ENCODE measurements at regions not wholly inside any gene's neighbourhood (a gene's known extent, or its start where the extent isn't known, plus 50 kb on each side); places are given as distances from the start of the nearest gene placed in this dataset.
"Not testable (repeated sequence)": the region's sequence is repeated elsewhere in the genome, so short reads cannot be mapped to it uniquely, and the experiment has no call there.

DNA sequence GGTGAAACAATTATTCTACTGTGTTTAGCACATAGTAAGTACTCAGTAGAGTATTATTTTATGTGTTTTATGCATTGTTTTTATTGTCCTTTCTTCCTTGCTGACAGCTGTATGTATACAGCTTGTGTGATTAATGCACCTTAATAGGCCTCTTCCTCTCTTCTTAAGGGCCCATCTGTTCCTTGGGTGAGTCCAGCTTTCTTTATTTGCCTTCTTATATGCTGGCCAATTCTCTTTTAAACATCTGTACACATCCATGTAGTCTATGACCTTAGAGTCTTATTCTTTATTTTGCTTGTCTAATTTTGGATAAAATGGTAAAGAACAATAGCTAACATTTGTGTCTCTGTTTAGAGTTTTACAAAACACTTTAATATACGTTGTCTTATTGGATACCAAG is 333.7 kb upstream of the MEIS1 start:
- no CpG with 5 or more reads among the region's 1 CpG for WGBS (ENCODE audit: insufficient coverage)
- intact Hi-C loops (cut with micrococcal nuclease) = no loop called here
- H3K9me3 Mint-ChIP-seq (ENCODE audit: insufficient read depth) = no peaks in the 10 kb centered on the region
- Histone ChIP-seq H3K9ac (ENCODE audit: low read length) (no peak overlapping the region), H3K36me3 (replicated peaks in 1 of 2; ENCODE audit: control extremely low read depth in 1 of 2, control insufficient read depth in 1 of 2, extremely low read depth in 1 of 2, insufficient read depth in 2 of 2, low read length in 1 of 2) (no peaks in the 10 kb centered on the region), H3K27me3 (replicated peaks in 1 of 4; ENCODE audit: control extremely low read depth in 1 of 4, control insufficient read depth in 3 of 4, insufficient read depth in 4 of 4, low read length in 3 of 4) (no peaks in the 10 kb centered on the region), H3K9me3 (ENCODE audit: control extremely low read depth in 1 of 3, control insufficient read depth in 2 of 3, insufficient read depth in 1 of 3, low read length in 2 of 3) (peaks cover 0 to 1% (median 0%) of the 10 kb centered on the region in 3 donors), H3K4me3 (ENCODE audit: control extremely low read depth in 1 of 5, extremely low read depth in 1 of 5, insufficient read depth in 1 of 5, low read depth in 2 of 5, low read length in 4 of 5) (no peak overlapping the region), H4K20me1 (ENCODE audit: control insufficient read depth, insufficient read depth, low read length, poor library complexity, severe bottlenecking) (no peaks in the 10 kb centered on the region), H3K4me2 (replicated peaks; ENCODE audit: low read depth, low read length, poor library complexity, severe bottlenecking) (no peak overlapping the region), H3K27ac (ENCODE audit: low read length in 2 of 2) (no peak overlapping the region), H2AFZ (ENCODE audit: insufficient read depth, low read depth, low read length, poor library complexity, severe bottlenecking) (no peak overlapping the region), H3K79me2 (ENCODE audit: control insufficient read depth, insufficient read depth, low read length) (no peaks in the 10 kb centered on the region), H3K4me1 (ENCODE audit: control insufficient read depth in 2 of 2, insufficient read depth in 2 of 2, low read length in 2 of 2) (no peaks in the 10 kb centered on the region)
- TF ChIP-seq, protein P1, sequence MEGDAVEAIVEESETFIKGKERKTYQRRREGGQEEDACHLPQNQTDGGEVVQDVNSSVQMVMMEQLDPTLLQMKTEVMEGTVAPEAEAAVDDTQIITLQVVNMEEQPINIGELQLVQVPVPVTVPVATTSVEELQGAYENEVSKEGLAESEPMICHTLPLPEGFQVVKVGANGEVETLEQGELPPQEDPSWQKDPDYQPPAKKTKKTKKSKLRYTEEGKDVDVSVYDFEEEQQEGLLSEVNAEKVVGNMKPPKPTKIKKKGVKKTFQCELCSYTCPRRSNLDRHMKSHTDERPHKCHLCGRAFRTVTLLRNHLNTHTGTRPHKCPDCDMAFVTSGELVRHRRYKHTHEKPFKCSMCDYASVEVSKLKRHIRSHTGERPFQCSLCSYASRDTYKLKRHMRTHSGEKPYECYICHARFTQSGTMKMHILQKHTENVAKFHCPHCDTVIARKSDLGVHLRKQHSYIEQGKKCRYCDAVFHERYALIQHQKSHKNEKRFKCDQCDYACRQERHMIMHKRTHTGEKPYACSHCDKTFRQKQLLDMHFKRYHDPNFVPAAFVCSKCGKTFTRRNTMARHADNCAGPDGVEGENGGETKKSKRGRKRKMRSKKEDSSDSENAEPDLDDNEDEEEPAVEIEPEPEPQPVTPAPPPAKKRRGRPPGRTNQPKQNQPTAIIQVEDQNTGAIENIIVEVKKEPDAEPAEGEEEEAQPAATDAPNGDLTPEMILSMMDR (IDR thresholded peaks at IDR 0.05) = no peak
- TF ChIP-seq EZH2 (IDR thresholded peaks at IDR 0.05; ENCODE audit: borderline replicate concordance, insufficient read depth, low read depth, low read length, poor library complexity, severe bottlenecking) = no peak
- ChIA-PET POLR2A (no interaction called here), CTCF (no interaction called here)
- no peaks in the 10 kb centered on the region for H3K4me1 Mint-ChIP-seq
- no peak overlapping the region for H3K27ac Mint-ChIP-seq
- no peak overlapping the region for H3K4me3 Mint-ChIP-seq
- ATAC-seq (ENCODE audit: low read depth) (no peak), DNase-seq (no peak)
- H3K27me3 Mint-ChIP-seq = no peaks in the 10 kb centered on the region

DNA sequence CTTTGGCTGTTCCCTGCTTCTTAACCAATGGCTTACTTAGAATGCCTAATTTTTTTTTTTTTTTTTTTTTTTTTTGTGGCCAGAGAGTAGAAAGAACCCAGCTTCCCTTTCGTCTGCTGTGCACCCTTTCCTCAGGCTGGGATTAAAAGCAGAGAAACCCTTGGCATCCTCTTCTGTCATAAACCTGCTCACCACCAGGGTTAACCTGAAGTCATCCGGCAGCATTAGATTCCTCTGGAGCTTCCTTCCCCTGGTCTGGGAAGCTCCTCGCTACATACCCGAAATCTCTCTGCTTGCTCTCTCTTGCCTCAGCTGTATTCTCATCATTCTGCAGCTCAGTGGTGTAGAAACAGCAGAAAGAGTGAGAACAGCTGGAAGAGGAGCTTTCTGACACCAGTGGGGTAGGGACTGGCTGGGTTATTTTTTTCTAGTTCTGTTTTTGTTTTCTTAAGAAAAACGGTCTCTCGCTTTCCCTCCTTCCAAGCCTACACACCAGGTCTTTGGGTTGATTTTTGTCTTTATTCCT is 339.0 kb upstream of the MEIS1 start:
- WGBS (ENCODE audit: insufficient coverage) = 90% methylated on average over 1 of the region's 6 CpGs
- H3K27ac Mint-ChIP-seq = no peak overlapping the region
- H3K36me3 ChIP-seq (replicated peaks in 1 of 2; ENCODE audit: control extremely low read depth in 1 of 2, control insufficient read depth in 1 of 2, extremely low read depth in 1 of 2, insufficient read depth in 2 of 2, low read length in 1 of 2) = no peaks in the 10 kb centered on the region
- DNase-seq (no peak), ATAC-seq (ENCODE audit: low read depth) (no peak)
- H3K9ac ChIP-seq (ENCODE audit: low read length) = no peak overlapping the region
- no peaks in the 10 kb centered on the region for H3K9me3 Mint-ChIP-seq (ENCODE audit: insufficient read depth)
- no peak overlapping the region for H3K27ac ChIP-seq (ENCODE audit: low read length in 2 of 2)
- no peaks in the 10 kb centered on the region for H3K79me2 ChIP-seq (ENCODE audit: control insufficient read depth, insufficient read depth, low read length)
- no peaks in the 10 kb centered on the region for H3K9me3 ChIP-seq (ENCODE audit: control extremely low read depth in 1 of 3, control insufficient read depth in 2 of 3, insufficient read depth in 1 of 3, low read length in 2 of 3)
- H3K4me3 ChIP-seq (ENCODE audit: control extremely low read depth in 1 of 5, extremely low read depth in 1 of 5, insufficient read depth in 1 of 5, low read depth in 2 of 5, low read length in 4 of 5) = no peak overlapping the region
- no peaks in the 10 kb centered on the region for H3K27me3 Mint-ChIP-seq
- H3K4me2 ChIP-seq (replicated peaks; ENCODE audit: low read depth, low read length, poor library complexity, severe bottlenecking) = no peak overlapping the region
- CTCF ChIA-PET = no interaction called here
- H3K4me3 Mint-ChIP-seq = no peak overlapping the region
- no peaks in the 10 kb centered on the region for H3K4me1 Mint-ChIP-seq
- no peak for TF ChIP-seq EZH2 (IDR thresholded peaks at IDR 0.05; ENCODE audit: borderline replicate concordance, insufficient read depth, low read depth, low read length, poor library complexity, severe bottlenecking)
- TF ChIP-seq, protein P1 (IDR thresholded peaks at IDR 0.05) = no peak
- intact Hi-C loops (cut with micrococcal nuclease) = no loop called here
- POLR2A ChIA-PET = no interaction called here
- H3K4me1 ChIP-seq (ENCODE audit: control insufficient read depth in 2 of 2, insufficient read depth in 2 of 2, low read length in 2 of 2) = no peaks in the 10 kb centered on the region
- H4K20me1 ChIP-seq (ENCODE audit: control insufficient read depth, insufficient read depth, low read length, poor library complexity, severe bottlenecking) = no peaks in the 10 kb centered on the region
- no peaks in the 10 kb centered on the region for H3K27me3 ChIP-seq (replicated peaks in 1 of 4; ENCODE audit: control extremely low read depth in 1 of 4, control insufficient read depth in 3 of 4, insufficient read depth in 4 of 4, low read length in 3 of 4)
- no peak overlapping the region for H2AFZ ChIP-seq (ENCODE audit: insufficient read depth, low read depth, low read length, poor library complexity, severe bottlenecking)

DNA sequence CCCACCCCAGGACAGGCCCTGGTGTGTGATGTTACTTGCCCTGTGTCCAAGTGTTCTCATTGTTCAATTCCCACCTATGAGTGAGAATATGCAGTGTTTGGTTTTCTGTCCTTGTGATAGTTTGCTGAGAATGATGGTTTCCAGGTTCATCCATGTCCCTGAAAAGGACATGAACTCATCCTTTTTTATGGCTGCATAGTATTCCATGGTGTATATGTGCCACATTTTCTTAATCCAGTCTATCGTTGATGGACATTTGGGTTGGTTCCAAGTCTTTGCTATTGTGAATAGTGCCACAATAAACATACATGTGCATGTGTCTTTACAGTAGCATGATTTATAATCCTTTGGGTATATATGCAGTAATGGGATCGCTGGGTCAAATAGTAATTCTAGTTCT is 340.2 kb upstream of the MEIS1 start:
- H3K27ac Mint-ChIP-seq; H3K4me3 Mint-ChIP-seq; H3K36me3 ChIP-seq (replicated peaks in 1 of 2; ENCODE audit: control extremely low read depth in 1 of 2, control insufficient read depth in 1 of 2, extremely low read depth in 1 of 2, insufficient read depth in 2 of 2, low read length in 1 of 2); H3K27me3 ChIP-seq (replicated peaks in 1 of 4; ENCODE audit: control extremely low read depth in 1 of 4, control insufficient read depth in 3 of 4, insufficient read depth in 4 of 4, low read length in 3 of 4); ATAC-seq (ENCODE audit: low read depth); H3K9ac ChIP-seq (ENCODE audit: low read length); H3K27ac ChIP-seq (ENCODE audit: low read length in 2 of 2); H3K9me3 Mint-ChIP-seq (ENCODE audit: insufficient read depth); H3K4me2 ChIP-seq (replicated peaks; ENCODE audit: low read depth, low read length, poor library complexity, severe bottlenecking); intact Hi-C loops (cut with micrococcal nuclease); H3K4me3 ChIP-seq (ENCODE audit: control extremely low read depth in 1 of 5, extremely low read depth in 1 of 5, insufficient read depth in 1 of 5, low read depth in 2 of 5, low read length in 4 of 5); H2AFZ ChIP-seq (ENCODE audit: insufficient read depth, low read depth, low read length, poor library complexity, severe bottlenecking); H4K20me1 ChIP-seq (ENCODE audit: control insufficient read depth, insufficient read depth, low read length, poor library complexity, severe bottlenecking); DNase-seq; H3K79me2 ChIP-seq (ENCODE audit: control insufficient read depth, insufficient read depth, low read length); H3K9me3 ChIP-seq (ENCODE audit: control extremely low read depth in 1 of 3, control insufficient read depth in 2 of 3, insufficient read depth in 1 of 3, low read length in 2 of 3); H3K27me3 Mint-ChIP-seq; H3K4me1 ChIP-seq (ENCODE audit: control insufficient read depth in 2 of 2, insufficient read depth in 2 of 2, low read length in 2 of 2); POLR2A ChIA-PET; CTCF ChIA-PET; H3K4me1 Mint-ChIP-seq: not testable (repeated sequence)
- no CpG with 5 or more reads among the region's 2 CpGs for WGBS (ENCODE audit: insufficient coverage)

Data from B cell (primary cell).